H9 (cell line): ENCODE measurements at regions not wholly inside any gene's neighbourhood (a gene's known extent, or its start where the extent isn't known, plus 50 kb on each side); places are given as distances from the start of the nearest gene placed in this dataset.

Experiments used
- DNase-seq: peaks from one replicate; pipeline ENCODE4 v3.0.0-alpha.2; 2017
- H2AFZ ChIP-seq: one replicate; pipeline ENCODE4 v1.6.1; 2013; ENCODE audit warnings: mild to moderate bottlenecking, low read length, control low read depth, moderate library complexity
- H2AK5ac ChIP-seq: 2 replicates; pipeline ENCODE4 v1.6.1; 2013; ENCODE audit warnings: low read length, control low read depth, mixed read lengths; ENCODE audit not compliant: insufficient read length
- H2BK120ac ChIP-seq: one replicate; pipeline ENCODE4 v1.6.1; 2013; ENCODE audit warnings: low read depth, mild to moderate bottlenecking, low read length, control low read depth, inconsistent platforms; ENCODE audit not compliant: poor library complexity, severe bottlenecking
- H2BK12ac ChIP-seq: 2 replicates; pipeline ENCODE4 v1.6.1; 2013; ENCODE audit warnings: low read length, control low read depth, mixed read lengths, low read depth; ENCODE audit not compliant: insufficient read length
- H2BK15ac ChIP-seq: 2 replicates; pipeline ENCODE4 v1.6.1; 2013; ENCODE audit warnings: low read depth, low read length, control low read depth
- H2BK20ac ChIP-seq: one replicate; pipeline ENCODE4 v1.6.1; 2013; ENCODE audit warnings: low read depth, mild to moderate bottlenecking, low read length, control low read depth, inconsistent platforms; ENCODE audit not compliant: poor library complexity, severe bottlenecking
- H2BK5ac ChIP-seq: 2 replicates; pipeline ENCODE4 v1.6.1; 2013; ENCODE audit warnings: low read length, control low read depth, mixed read lengths; ENCODE audit not compliant: insufficient read length
- H3K14ac ChIP-seq: 2 replicates; pipeline ENCODE4 v1.6.1; 2013; ENCODE audit warnings: low read length, control low read depth; ENCODE audit not compliant: insufficient read depth
- H3K18ac ChIP-seq: 2 replicates; pipeline ENCODE4 v1.6.1; 2013; ENCODE audit warnings: low read depth, mild to moderate bottlenecking, mixed read lengths, low read length, control low read depth; ENCODE audit not compliant: insufficient read length
- H3K23ac ChIP-seq: 2 replicates; pipeline ENCODE4 v1.6.1; 2013; ENCODE audit warnings: low read length, control low read depth, mixed read lengths, low read depth; ENCODE audit not compliant: insufficient read length
- H3K23me2 ChIP-seq: 2 replicates; pipeline ENCODE4 v1.6.1; 2013; ENCODE audit warnings: low read depth, mild to moderate bottlenecking, mixed read lengths, low read length, control low read depth; ENCODE audit not compliant: insufficient read length, poor library complexity, severe bottlenecking
- H3K27ac ChIP-seq: 2 replicates; pipeline ENCODE4 v1.5.1; 2013; ENCODE audit warnings: low read length, control low read depth, mixed read lengths, low read depth; ENCODE audit not compliant: insufficient read length
- H3K27me3 ChIP-seq: 2 replicates; pipeline ENCODE4 v1.6.1; 2013; ENCODE audit warnings: low read length, control low read depth, inconsistent platforms; ENCODE audit not compliant: insufficient read depth
- H3K4ac ChIP-seq: 2 replicates; pipeline ENCODE4 v1.6.1; 2013; ENCODE audit warnings: low read depth, mild to moderate bottlenecking, control low read depth, inconsistent platforms, low read length, moderate library complexity
- H3K4me1 ChIP-seq: 2 replicates; pipeline ENCODE4 v1.6.1; 2013; ENCODE audit warnings: low read length, control low read depth, inconsistent platforms; ENCODE audit not compliant: insufficient read depth
- H3K4me2 ChIP-seq: 2 replicates; pipeline ENCODE4 v1.6.1; 2013; ENCODE audit warnings: low read length, control low read depth, mixed read lengths; ENCODE audit not compliant: insufficient read length, insufficient read depth
- H3K56ac ChIP-seq: 2 replicates; pipeline ENCODE4 v1.6.1; 2013; ENCODE audit warnings: low read depth, mild to moderate bottlenecking, mixed read lengths, low read length, control low read depth; ENCODE audit not compliant: insufficient read length
- H3K79me1 ChIP-seq: 2 replicates; pipeline ENCODE4 v1.6.1; 2013; ENCODE audit warnings: low read depth, mild to moderate bottlenecking, moderate library complexity, low read length, control low read depth, inconsistent platforms; ENCODE audit not compliant: insufficient read depth, poor library complexity, severe bottlenecking
- H3K79me2 ChIP-seq: 2 replicates; pipeline ENCODE4 v1.6.1; 2013; ENCODE audit warnings: low read length, control low read depth, inconsistent platforms; ENCODE audit not compliant: insufficient read depth
- H3K9ac ChIP-seq: 2 replicates; pipeline ENCODE4 v1.6.1; 2013; ENCODE audit warnings: low read length, control low read depth, mixed read lengths; ENCODE audit not compliant: insufficient read length; ENCODE audit errors: extremely low read depth
- H3K9me3 ChIP-seq: one replicate; pipeline ENCODE4 v1.6.1; 2013; ENCODE audit warnings: low read depth, low read length, inconsistent platforms; ENCODE audit not compliant: control insufficient read depth
- H3T11ph ChIP-seq: one replicate; pipeline ENCODE4 v1.6.1; 2013; ENCODE audit warnings: mild to moderate bottlenecking, low read length, control low read depth, inconsistent platforms
- H4K20me1 ChIP-seq: one replicate; pipeline ENCODE4 v1.6.1; 2013; ENCODE audit not compliant: control insufficient read depth, insufficient read length, insufficient read depth
- H4K5ac ChIP-seq: 2 replicates; pipeline ENCODE4 v1.6.1; 2013; ENCODE audit warnings: low read depth, mild to moderate bottlenecking, mixed read lengths, low read length, control low read depth; ENCODE audit not compliant: insufficient read length
- H4K8ac ChIP-seq: replicated peaks from 2 replicates; pipeline ENCODE4 v1.6.1; 2013; ENCODE audit warnings: low read length, control low read depth, mixed read lengths, low read depth; ENCODE audit not compliant: insufficient read length
- H4K91ac ChIP-seq: 2 replicates; pipeline ENCODE4 v1.6.1; 2013; ENCODE audit warnings: low read depth, mild to moderate bottlenecking, moderate library complexity, mixed read lengths, low read length, control low read depth; ENCODE audit not compliant: insufficient read length
- H3K27ac Mint-ChIP-seq, 3 experiments: 2 replicates in 2 of 3; 3 replicates in 1 of 3; pipeline ENCODE4 v1.8.0; 2020 to 2021; ENCODE audit warnings: mixed read lengths in 3 of 3, mild to moderate bottlenecking in 1 of 3, moderate library complexity in 1 of 3
- H3K27me3 Mint-ChIP-seq: 2 replicates; pipeline ENCODE4 v1.8.0; 2021; ENCODE audit warnings: low read depth, mild to moderate bottlenecking, moderate library complexity, mixed read lengths
- H3K36me3 Mint-ChIP-seq, 3 experiments: 2 replicates in 2 of 3; 3 replicates in 1 of 3; pipeline ENCODE4 v1.8.0; 2020 to 2021; ENCODE audit warnings: low read depth in 3 of 3, mixed read lengths in 3 of 3; ENCODE audit not compliant: insufficient read depth in 1 of 3
- H3K4me1 Mint-ChIP-seq, 2 experiments: 2 replicates each; pipeline ENCODE4 v1.8.0; 2020; ENCODE audit warnings: mixed read lengths in 2 of 2
- H3K4me3 Mint-ChIP-seq, 2 experiments: 2 replicates in 1 of 2; 3 replicates in 1 of 2; pipeline ENCODE4 v1.8.0; 2020 to 2021; ENCODE audit warnings: mild to moderate bottlenecking in 2 of 2, mixed read lengths in 2 of 2, moderate library complexity in 1 of 2
- H3K9me3 Mint-ChIP-seq, 2 experiments: 2 replicates in 1 of 2; 3 replicates in 1 of 2; pipeline ENCODE4 v1.8.0; 2020; ENCODE audit warnings: mild to moderate bottlenecking in 2 of 2, mixed read lengths in 2 of 2, moderate library complexity in 1 of 2
- CTCF ChIP-seq: fragments of 200-600 bp; sonication (generic); conservative IDR thresholded peaks from 3 replicates; pipeline ENCODE4 v1.8.0; 2021; ENCODE audit warnings: antibody characterized with exemption, mild to moderate bottlenecking
- WGBS: extraction: QIAGEN DNeasy Blood & Tissue Kit; methylation state at CpG from one replicate; pipeline ENCODE4 v1.1.7; 2013; ENCODE audit warnings: missing lambda C conversion rate, low lambda C conversion rate, mixed read lengths; ENCODE audit not compliant: insufficient read length; ENCODE audit errors: extremely low coverage; 5-methylcytosine and 5-hydroxymethylcytosine counted together

DNA sequence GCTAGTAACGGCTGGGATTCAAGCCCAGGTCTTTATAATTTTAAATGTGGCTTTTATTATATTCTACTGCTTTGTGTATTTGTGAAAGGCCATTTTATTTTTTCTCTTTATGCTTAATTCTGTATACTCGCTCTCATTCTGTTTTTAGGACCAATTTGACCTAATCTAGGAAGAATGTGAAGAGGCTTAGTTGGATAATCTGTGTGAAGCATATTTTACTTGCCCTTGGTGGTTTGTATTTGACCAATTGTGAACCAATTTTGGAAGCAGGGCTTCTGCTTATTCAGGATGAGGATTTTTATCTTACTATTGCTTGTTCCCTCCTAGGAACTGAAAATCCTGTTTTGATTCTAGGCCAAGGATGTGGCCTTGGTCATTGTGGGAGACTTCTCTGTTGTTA is 113.1 kb downstream of the TTC6 start:
- Histone ChIP-seq H3K27ac (no peak overlapping the region), H3K9me3 (no peaks in the 10 kb centered on the region), H3K79me2 (no peaks in the 10 kb centered on the region), H2BK20ac (no peak overlapping the region), H3T11ph (no peak overlapping the region), H2BK12ac (no peak overlapping the region), H4K5ac (no peak overlapping the region), H3K4ac (no peak overlapping the region), H4K8ac (no peak overlapping the region), H2BK120ac (no peak overlapping the region), H3K18ac (no peak overlapping the region), H4K20me1 (no peaks in the 10 kb centered on the region), H3K14ac (no peak overlapping the region), H3K23me2 (no peaks in the 10 kb centered on the region), H3K23ac (no peak overlapping the region), H3K27me3 (no peaks in the 10 kb centered on the region), H2BK5ac (no peak overlapping the region), H3K4me2 (no peak overlapping the region), H3K79me1 (no peaks in the 10 kb centered on the region), H2AK5ac (no peak overlapping the region), H2AFZ (no peak overlapping the region), H4K91ac (no peak overlapping the region), H3K9ac (no peak overlapping the region), H3K4me1 (peaks cover 12% of the 10 kb centered on the region; the same call in 1 of the 2 replicates), H3K56ac (no peak overlapping the region), H2BK15ac (no peak overlapping the region)
- Mint-ChIP-seq H3K9me3 (no peaks in the 10 kb centered on the region), H3K36me3 (no peaks in the 10 kb centered on the region), H3K27ac (no peak overlapping the region), H3K4me1 (peaks cover 6% of the 10 kb centered on the region in 2 experiments; a peak in 3 of 4 replicates), H3K27me3 (peaks cover 10% of the 10 kb centered on the region), H3K4me3 (no peak overlapping the region)
- no peak for DNase-seq
- no peak for TF ChIP-seq CTCF
- WGBS: no CpG with 5 or more reads among the region's 2 CpGs
